KMS-11 (cell line): ENCODE measurements at regions not wholly inside any gene's neighbourhood (a gene's known extent, or its start where the extent isn't known, plus 50 kb on each side); places are given as distances from the start of the nearest gene placed in this dataset.

Experiments
- H2AFZ ChIP-seq: fragments of 200-600 bp; sonication (generic); 2 replicates; pipeline ENCODE4 v1.6.1; 2016; ENCODE audit warnings: antibody characterized with exemption, mixed run types, low read depth
- H3K27ac ChIP-seq: fragments of 200-600 bp; sonication (generic); 2 replicates; pipeline ENCODE4 v1.6.1; 2016; ENCODE audit warnings: mild to moderate bottlenecking, mixed run types
- H3K27me3 ChIP-seq: fragments of 200-600 bp; sonication (generic); 2 replicates; pipeline ENCODE4 v1.6.1; 2017; ENCODE audit warnings: mild to moderate bottlenecking, low read depth, mixed run types, moderate library complexity; ENCODE audit not compliant: insufficient read depth
- H3K36me3 ChIP-seq: fragments of 200-600 bp; sonication (generic); 2 replicates; pipeline ENCODE4 v1.6.1; 2017; ENCODE audit warnings: mild to moderate bottlenecking, mixed run types; ENCODE audit not compliant: insufficient read depth
- H3K4me1 ChIP-seq: fragments of 200-600 bp; sonication (generic); 2 replicates; pipeline ENCODE4 v1.6.1; 2016; ENCODE audit warnings: mild to moderate bottlenecking, low read depth, mixed run types; ENCODE audit not compliant: poor library complexity, severe bottlenecking
- H3K4me2 ChIP-seq: fragments of 200-600 bp; sonication (generic); 2 replicates; pipeline ENCODE4 v1.7.0; 2016; ENCODE audit warnings: mild to moderate bottlenecking, mixed run types
- H3K4me3 ChIP-seq: fragments of 200-600 bp; sonication (generic); IDR thresholded peaks from 2 replicates; pipeline ENCODE4 v1.6.1; 2017; ENCODE audit warnings: low read depth, low read length, mixed read lengths; ENCODE audit not compliant: insufficient read depth
- H3K79me2 ChIP-seq: fragments of 200-600 bp; sonication (generic); 2 replicates; pipeline ENCODE4 v1.6.1; 2016; ENCODE audit warnings: low read depth, mixed run types; ENCODE audit not compliant: insufficient read depth
- H3K9ac ChIP-seq: fragments of 200-600 bp; sonication (generic); 2 replicates; pipeline ENCODE4 v1.6.1; 2016; ENCODE audit warnings: mild to moderate bottlenecking, mixed run types
- H4K20me1 ChIP-seq: fragments of 200-600 bp; sonication (generic); 2 replicates; pipeline ENCODE4 v1.6.1; 2016; ENCODE audit warnings: mild to moderate bottlenecking, mixed run types; ENCODE audit not compliant: insufficient read depth
- TF ChIP-seq, protein P1 (sequence below): fragments of 200-600 bp; sonication (generic); conservative IDR thresholded peaks from 2 replicates; pipeline ENCODE4 v1.6.1; 2017; ENCODE audit warnings: low read depth, mild to moderate bottlenecking, antibody characterized with exemption, low read length, moderate library complexity, mixed read lengths

DNA sequence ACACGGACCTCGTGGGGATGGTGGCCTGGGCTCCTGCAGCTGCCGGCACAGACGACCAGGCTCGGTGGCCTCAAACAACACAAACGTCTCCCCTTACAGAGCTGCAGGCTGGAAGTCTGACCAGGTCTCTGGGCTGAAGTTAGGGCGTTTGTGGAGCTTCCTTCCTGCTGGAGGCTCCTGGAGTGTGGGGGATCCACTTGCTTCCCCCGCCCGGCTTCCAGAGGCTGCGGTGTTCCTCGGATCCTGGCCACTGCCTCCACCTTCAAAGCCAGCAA lies 313.5 kb downstream of the CTTN start:
- no peak overlapping the region for H3K27ac ChIP-seq
- TF ChIP-seq, protein P1, sequence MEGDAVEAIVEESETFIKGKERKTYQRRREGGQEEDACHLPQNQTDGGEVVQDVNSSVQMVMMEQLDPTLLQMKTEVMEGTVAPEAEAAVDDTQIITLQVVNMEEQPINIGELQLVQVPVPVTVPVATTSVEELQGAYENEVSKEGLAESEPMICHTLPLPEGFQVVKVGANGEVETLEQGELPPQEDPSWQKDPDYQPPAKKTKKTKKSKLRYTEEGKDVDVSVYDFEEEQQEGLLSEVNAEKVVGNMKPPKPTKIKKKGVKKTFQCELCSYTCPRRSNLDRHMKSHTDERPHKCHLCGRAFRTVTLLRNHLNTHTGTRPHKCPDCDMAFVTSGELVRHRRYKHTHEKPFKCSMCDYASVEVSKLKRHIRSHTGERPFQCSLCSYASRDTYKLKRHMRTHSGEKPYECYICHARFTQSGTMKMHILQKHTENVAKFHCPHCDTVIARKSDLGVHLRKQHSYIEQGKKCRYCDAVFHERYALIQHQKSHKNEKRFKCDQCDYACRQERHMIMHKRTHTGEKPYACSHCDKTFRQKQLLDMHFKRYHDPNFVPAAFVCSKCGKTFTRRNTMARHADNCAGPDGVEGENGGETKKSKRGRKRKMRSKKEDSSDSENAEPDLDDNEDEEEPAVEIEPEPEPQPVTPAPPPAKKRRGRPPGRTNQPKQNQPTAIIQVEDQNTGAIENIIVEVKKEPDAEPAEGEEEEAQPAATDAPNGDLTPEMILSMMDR, result no peak
- H3K4me3 ChIP-seq, result no peak overlapping the region
- no peak overlapping the region for H3K4me2 ChIP-seq
- H3K4me1 ChIP-seq, result peaks cover 5% of the 10 kb centered on the region
- H3K9ac ChIP-seq, result no peak overlapping the region
- peaks cover 11% of the 10 kb centered on the region; the same call in 1 of the 2 replicates for H3K27me3 ChIP-seq
- H3K36me3 ChIP-seq, result no peaks in the 10 kb centered on the region
- H3K79me2 ChIP-seq, result no peaks in the 10 kb centered on the region
- H2AFZ ChIP-seq, result no peak overlapping the region
- no peaks in the 10 kb centered on the region for H4K20me1 ChIP-seq

DNA sequence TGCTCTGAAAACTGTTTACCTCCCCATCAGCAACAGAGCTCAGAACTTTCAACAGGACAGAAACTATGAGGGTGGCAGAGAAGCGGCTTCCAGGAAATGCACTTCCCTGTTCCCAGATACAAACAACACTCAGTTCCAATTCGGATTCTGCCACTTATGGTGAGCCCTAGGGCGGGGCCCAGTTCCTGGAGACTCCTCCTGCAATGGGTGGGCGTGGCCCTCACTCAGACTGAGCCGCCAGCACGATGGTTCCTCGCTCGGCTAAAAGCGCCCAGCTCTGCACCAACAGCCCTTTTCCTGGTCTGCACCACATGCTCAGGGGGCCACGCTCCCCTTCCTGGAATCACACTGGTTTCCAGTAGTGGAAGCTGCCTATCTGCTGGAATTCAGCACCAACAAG lies 314.1 kb downstream of the CTTN start:
- H3K4me2 ChIP-seq, result no peak overlapping the region
- H3K36me3 ChIP-seq, result no peaks in the 10 kb centered on the region
- H3K79me2 ChIP-seq, result no peaks in the 10 kb centered on the region
- no peak overlapping the region for H3K4me3 ChIP-seq
- H2AFZ ChIP-seq, result no peak overlapping the region
- TF ChIP-seq, protein P1, result no peak
- no peaks in the 10 kb centered on the region for H4K20me1 ChIP-seq
- no peak overlapping the region for H3K27ac ChIP-seq
- H3K9ac ChIP-seq, result no peak overlapping the region
- peaks cover 12% of the 10 kb centered on the region for H3K4me1 ChIP-seq
- H3K27me3 ChIP-seq, result peaks cover 13% of the 10 kb centered on the region; the same call in 1 of the 2 replicates

DNA sequence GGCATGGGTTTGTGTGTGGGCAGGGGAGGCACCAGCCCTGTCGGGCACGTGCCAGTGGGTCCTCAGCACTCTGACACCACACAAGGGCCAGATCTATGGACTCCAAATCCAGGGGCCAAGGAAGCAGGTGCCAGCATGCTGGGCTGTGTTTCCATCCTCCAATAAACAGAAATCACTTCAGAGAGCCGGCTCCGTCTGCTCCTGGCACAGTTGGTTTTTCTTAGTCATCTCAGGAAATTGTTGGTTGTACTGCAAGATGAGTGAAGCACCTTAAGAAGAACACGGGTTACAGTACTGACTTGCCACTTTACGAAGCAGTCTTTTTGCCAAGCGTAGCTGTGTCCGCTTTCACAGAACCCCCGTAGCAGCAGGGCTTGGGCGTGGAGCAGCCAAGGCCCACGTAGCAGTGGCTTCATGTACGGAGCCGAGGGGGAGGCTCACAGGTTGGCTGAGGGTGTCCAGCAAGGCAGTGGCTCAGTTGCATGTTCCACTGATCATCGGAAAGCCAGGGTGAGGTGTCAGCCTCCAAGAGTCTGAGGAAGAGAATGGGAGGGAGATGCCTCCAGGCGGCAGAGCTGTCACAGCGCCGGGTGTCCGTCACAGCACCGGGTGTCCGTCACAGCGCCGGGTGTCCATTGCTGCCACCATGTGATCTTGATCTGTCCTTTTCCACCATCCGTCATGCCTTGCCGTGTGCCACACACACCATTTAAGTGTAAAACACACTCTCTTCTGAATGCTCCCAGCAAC lies 314.9 kb downstream of the CTTN start:
- Histone ChIP-seq H3K4me3 (no peak overlapping the region), H2AFZ (no peak overlapping the region), H3K27ac (no peak overlapping the region), H4K20me1 (no peaks in the 10 kb centered on the region), H3K4me2 (no peak overlapping the region), H3K9ac (no peak overlapping the region), H3K79me2 (no peaks in the 10 kb centered on the region), H3K36me3 (no peaks in the 10 kb centered on the region), H3K4me1 (peaks cover 14% of the 10 kb centered on the region), H3K27me3 (peaks cover 16% of the 10 kb centered on the region; the same call in 1 of the 2 replicates)
- TF ChIP-seq, protein P1, result no peak

DNA sequence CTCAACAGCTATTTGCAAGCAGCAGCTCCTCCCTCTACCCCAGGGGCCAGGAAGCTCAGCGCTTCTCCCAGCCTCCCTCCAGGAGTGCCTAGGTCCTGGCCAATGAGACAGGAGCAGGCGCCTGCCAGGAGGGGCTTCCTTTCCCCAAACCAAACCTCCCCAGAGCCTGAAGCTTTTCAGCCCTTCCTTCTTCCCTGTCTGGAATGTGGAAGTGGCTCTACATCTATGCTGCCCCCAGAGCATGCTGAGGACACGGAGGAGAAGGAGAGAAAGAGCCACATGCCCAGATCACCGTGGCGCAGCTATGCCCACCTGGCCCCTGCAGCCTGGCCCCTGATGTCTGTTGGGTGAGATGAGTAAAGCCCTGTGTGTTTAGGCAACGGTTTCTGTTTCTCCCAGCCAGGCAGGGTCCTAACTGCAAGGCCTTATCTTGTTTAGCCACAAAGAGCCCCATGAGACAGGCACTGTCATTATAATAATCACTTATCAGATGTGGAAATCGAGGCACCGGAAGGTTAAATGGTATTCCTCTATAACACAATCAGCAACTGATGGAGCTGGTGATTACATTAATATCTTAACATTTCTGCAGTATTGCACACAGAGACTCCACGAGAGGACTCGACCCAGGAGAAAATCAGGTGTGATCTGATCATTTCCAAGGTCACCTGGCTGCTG lies 315.8 kb downstream of the CTTN start:
- Histone ChIP-seq H3K4me2 (no peak overlapping the region), H3K36me3 (no peaks in the 10 kb centered on the region), H3K27me3 (peaks cover 16% of the 10 kb centered on the region; the same call in 1 of the 2 replicates), H3K4me1 (peaks cover 14% of the 10 kb centered on the region), H4K20me1 (no peaks in the 10 kb centered on the region), H2AFZ (no peak overlapping the region), H3K79me2 (no peaks in the 10 kb centered on the region), H3K9ac (no peak overlapping the region), H3K27ac (no peak overlapping the region), H3K4me3 (no peak overlapping the region)
- TF ChIP-seq, protein P1, result no peak
